Retinal pigment epithelial cell (primary cell): ENCODE measurements at regions not wholly inside any gene's neighbourhood (a gene's known extent, or its start where the extent isn't known, plus 50 kb on each side); places are given as distances from the start of the nearest gene placed in this dataset.
A peak's percentile ranks its signal among the peaks of the same experiment; 100 is the strongest.

ENCODE experiments used
- DNase-seq: peaks from one replicate; pipeline ENCODE4 v3.0.0-alpha.2; 2010; ENCODE audit warnings: low read depth
- H3K4me3 ChIP-seq: 2 replicates; pipeline ENCODE4 v1.5.1; 2011; ENCODE audit warnings: mild to moderate bottlenecking, low read length, control low read depth, moderate library complexity
- CTCF ChIP-seq: conservative IDR thresholded peaks from 2 replicates; pipeline ENCODE4 v1.5.1; 2011; ENCODE audit warnings: low read depth, low read length, control low read depth, inconsistent platforms

- DNase-seq = no peak
- no peak overlapping the region for H3K4me3 ChIP-seq
- no peak for TF ChIP-seq CTCF
These were observed 104.5 kb upstream of the SEC14L1 start for GRCh38 chr17:77036136-77036840.

GRCh38 chr17:77036841-77037381 is 103.9 kb upstream of the SEC14L1 start:
- no peak for TF ChIP-seq CTCF
- no peak for DNase-seq
- H3K4me3 ChIP-seq = no peak overlapping the region

- no peak for DNase-seq
- no peak for TF ChIP-seq CTCF
- no peak overlapping the region for H3K4me3 ChIP-seq
These were observed 102.8 kb upstream of the SEC14L1 start for GRCh38 chr17:77037943-77038342.

- DNase-seq = no peak
- TF ChIP-seq CTCF = no peak
- H3K4me3 ChIP-seq = no peak overlapping the region
These were observed 101.7 kb upstream of the SEC14L1 start for GRCh38 chr17:77038884-77039555.

- no peak for DNase-seq
- TF ChIP-seq CTCF = no peak
- H3K4me3 ChIP-seq = no peak overlapping the region
These were observed 98.1 kb upstream of the SEC14L1 start for GRCh38 chr17:77042476-77043231.

- DNase-seq = peak; percentile 43
- no peak for TF ChIP-seq CTCF
- no peak overlapping the region for H3K4me3 ChIP-seq
These were observed 95.2 kb upstream of the SEC14L1 start for GRCh38 chr17:77045441-77046041.
